ENCODE measurements at regions not wholly inside any gene's neighbourhood (a gene's known extent, or its start where the extent isn't known, plus 50 kb on each side); places are given as distances from the start of the nearest gene placed in this dataset.

DNA sequence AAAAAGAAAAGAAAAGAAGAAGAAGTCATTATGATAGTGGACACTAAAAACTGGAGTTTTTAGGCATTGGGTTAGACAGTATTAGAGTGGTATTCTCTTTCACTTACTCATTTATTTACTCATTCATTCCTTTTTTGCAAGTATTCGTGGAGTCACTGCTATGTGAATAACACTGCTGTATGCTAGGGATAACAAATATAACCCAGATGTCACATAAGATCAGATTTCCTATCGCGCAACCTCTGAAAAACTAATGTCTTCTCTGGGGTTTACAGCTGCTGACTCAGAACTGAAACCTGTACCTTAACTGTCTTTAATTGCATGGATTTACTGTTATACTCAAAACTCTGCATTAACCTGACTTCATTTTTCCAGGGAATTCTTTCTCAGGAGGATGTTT, 353.7 kb downstream of the LRIG3 start:
- no peak overlapping the region for H3K27ac ChIP-seq
- H3K27me3 ChIP-seq (replicated peaks), result no peaks in the 10 kb centered on the region
- no peaks in the 10 kb centered on the region for H3K36me3 ChIP-seq (replicated peaks)
- TF ChIP-seq, protein P1, sequence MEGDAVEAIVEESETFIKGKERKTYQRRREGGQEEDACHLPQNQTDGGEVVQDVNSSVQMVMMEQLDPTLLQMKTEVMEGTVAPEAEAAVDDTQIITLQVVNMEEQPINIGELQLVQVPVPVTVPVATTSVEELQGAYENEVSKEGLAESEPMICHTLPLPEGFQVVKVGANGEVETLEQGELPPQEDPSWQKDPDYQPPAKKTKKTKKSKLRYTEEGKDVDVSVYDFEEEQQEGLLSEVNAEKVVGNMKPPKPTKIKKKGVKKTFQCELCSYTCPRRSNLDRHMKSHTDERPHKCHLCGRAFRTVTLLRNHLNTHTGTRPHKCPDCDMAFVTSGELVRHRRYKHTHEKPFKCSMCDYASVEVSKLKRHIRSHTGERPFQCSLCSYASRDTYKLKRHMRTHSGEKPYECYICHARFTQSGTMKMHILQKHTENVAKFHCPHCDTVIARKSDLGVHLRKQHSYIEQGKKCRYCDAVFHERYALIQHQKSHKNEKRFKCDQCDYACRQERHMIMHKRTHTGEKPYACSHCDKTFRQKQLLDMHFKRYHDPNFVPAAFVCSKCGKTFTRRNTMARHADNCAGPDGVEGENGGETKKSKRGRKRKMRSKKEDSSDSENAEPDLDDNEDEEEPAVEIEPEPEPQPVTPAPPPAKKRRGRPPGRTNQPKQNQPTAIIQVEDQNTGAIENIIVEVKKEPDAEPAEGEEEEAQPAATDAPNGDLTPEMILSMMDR (IDR thresholded peaks at IDR 0.05; ENCODE audit: low read depth, low read length, missing control alignments), result no peak
- no peak overlapping the region for H3K4me3 ChIP-seq (ENCODE audit: low read depth, low read length)
- in situ Hi-C loops (cut with HindIII; ENCODE audit: low pct_ligation_motif_present, low sequenced_read_pairs), result no loop called here
- DNase-seq, result peak; percentile 60

DNA sequence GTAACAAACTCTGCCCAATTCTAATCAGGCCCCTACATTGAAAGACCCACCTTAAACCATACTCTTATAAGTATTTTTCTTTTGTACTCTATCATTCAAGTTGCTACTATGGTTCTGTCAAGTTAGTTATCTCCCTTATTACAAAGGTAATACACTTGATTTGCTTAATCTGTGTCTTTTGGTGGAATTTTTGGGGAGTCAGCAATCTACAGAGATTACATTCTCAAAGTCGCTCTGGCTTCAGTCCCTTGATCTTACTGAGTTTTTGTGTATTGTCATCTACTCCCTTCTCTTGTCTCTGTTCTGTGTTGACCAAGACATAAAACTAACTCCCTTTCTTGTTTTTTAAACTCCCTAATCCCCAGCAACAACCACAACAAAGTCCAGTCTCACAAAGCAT, 353.1 kb downstream of the LRIG3 start:
- no peak overlapping the region for H3K4me3 ChIP-seq (ENCODE audit: low read depth, low read length)
- H3K27ac ChIP-seq, result no peak overlapping the region
- H3K27me3 ChIP-seq (replicated peaks), result no peaks in the 10 kb centered on the region
- no peaks in the 10 kb centered on the region for H3K36me3 ChIP-seq (replicated peaks)
- TF ChIP-seq, protein P1 (IDR thresholded peaks at IDR 0.05; ENCODE audit: low read depth, low read length, missing control alignments), result no peak
- in situ Hi-C loops (cut with HindIII; ENCODE audit: low pct_ligation_motif_present, low sequenced_read_pairs), result no loop called here
- DNase-seq, result no peak

DNA sequence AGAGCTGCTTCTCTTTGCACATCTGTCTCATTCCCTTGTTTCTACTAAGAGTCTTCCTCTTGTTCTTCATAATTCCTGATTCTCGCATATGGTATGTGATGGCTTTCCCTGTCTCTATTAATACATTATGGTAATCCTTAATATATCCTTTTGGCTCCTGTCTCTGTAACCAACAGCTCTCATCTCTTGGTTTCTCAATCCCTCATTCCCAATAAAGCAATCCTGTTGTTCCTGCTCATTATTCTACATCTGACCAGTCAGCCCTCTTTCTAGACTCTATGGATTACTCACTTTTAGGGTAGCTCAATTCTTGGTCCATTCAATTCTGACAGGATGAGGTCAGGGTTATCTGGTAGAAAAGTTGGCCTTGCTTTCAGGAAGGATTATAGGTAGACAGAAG, 349.9 kb downstream of the LRIG3 start:
- Histone ChIP-seq H3K27ac (no peak overlapping the region), H3K27me3 (replicated peaks) (no peaks in the 10 kb centered on the region), H3K36me3 (replicated peaks) (no peaks in the 10 kb centered on the region), H3K4me3 (ENCODE audit: low read depth, low read length) (no peak overlapping the region)
- in situ Hi-C loops (cut with HindIII; ENCODE audit: low pct_ligation_motif_present, low sequenced_read_pairs), result no loop called here
- DNase-seq, result no peak
- TF ChIP-seq, protein P1 (IDR thresholded peaks at IDR 0.05; ENCODE audit: low read depth, low read length, missing control alignments), result no peak

DNA sequence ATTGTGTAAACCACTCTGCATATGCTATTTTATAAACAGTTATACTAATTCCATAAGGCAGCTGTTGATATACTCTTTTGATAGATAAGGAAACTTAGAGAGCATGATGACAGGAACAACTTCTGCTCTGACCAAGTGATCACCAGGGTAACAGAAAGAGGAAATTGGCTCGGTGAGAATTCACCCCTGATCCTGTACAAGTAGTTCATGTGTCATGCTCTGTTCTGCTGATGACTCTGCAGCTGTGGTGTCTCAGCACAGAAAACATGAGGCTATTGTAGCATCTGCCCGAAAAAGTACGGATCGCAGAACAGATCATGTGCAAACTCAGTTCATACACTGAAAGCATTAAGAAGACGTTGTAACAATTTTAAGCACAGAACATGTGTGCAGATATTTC, 345.0 kb downstream of the LRIG3 start:
- Histone ChIP-seq H3K27me3 (replicated peaks) (no peaks in the 10 kb centered on the region), H3K36me3 (replicated peaks) (no peaks in the 10 kb centered on the region), H3K4me3 (ENCODE audit: low read depth, low read length) (no peak overlapping the region), H3K27ac (no peak overlapping the region)
- TF ChIP-seq, protein P1 (IDR thresholded peaks at IDR 0.05; ENCODE audit: low read depth, low read length, missing control alignments), result no peak
- peak; percentile 86 for DNase-seq
- in situ Hi-C loops (cut with HindIII; ENCODE audit: low pct_ligation_motif_present, low sequenced_read_pairs), result no loop called here

DNA sequence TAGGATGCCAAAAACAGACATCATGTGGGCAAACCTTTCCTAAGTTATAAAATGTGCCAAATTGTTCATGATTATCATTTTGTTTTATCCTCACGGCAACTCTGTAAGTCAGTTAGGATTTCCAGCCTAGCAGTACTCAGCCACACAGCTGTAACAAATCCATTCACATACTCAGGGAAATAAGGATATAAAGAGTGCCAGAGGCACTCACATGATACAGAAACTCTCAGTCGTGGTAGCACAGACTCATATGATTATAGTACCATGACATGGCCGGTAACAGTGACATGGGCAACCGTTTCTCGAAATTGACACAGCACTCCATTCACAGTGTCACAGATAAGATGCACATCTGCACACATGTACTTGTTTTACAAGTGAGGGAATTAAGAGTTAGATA, 344.2 kb downstream of the LRIG3 start:
- TF ChIP-seq, protein P1 (IDR thresholded peaks at IDR 0.05; ENCODE audit: low read depth, low read length, missing control alignments), result no peak
- Histone ChIP-seq H3K27me3 (replicated peaks) (no peaks in the 10 kb centered on the region), H3K27ac (no peak overlapping the region), H3K36me3 (replicated peaks) (no peaks in the 10 kb centered on the region), H3K4me3 (ENCODE audit: low read depth, low read length) (no peak overlapping the region)
- DNase-seq, result no peak
- in situ Hi-C loops (cut with HindIII; ENCODE audit: low pct_ligation_motif_present, low sequenced_read_pairs), result no loop called here

DNA sequence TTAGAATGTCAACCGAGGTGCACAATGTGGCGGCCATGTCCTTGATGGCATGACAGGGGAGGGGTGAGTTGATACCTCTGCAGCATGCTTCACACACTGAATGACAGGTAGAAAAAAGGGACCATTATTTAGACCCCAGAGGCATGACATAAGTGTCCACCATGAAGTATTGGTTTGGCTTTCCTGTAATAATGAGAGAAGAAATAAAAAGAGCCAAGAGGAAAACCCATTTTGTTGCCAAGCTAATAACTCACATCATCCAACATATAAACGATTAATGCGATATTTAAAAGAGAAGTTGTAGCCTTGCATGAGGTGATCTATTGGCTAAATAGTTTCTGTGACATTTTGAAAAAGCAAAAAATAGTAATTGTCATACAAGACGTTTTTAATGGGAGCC, 343.4 kb downstream of the LRIG3 start:
- TF ChIP-seq, protein P1 (IDR thresholded peaks at IDR 0.05; ENCODE audit: low read depth, low read length, missing control alignments), result no peak
- in situ Hi-C loops (cut with HindIII; ENCODE audit: low pct_ligation_motif_present, low sequenced_read_pairs), result no loop called here
- Histone ChIP-seq H3K36me3 (replicated peaks) (no peaks in the 10 kb centered on the region), H3K27me3 (replicated peaks) (no peaks in the 10 kb centered on the region), H3K27ac (no peak overlapping the region), H3K4me3 (ENCODE audit: low read depth, low read length) (no peak overlapping the region)
- DNase-seq, result no peak
